ENCODE measurements at regions not wholly inside any gene's neighbourhood (a gene's known extent, or its start where the extent isn't known, plus 50 kb on each side); places are given as distances from the start of the nearest gene placed in this dataset.
A peak's percentile ranks its signal among the peaks of the same experiment; 100 is the strongest.

DNA sequence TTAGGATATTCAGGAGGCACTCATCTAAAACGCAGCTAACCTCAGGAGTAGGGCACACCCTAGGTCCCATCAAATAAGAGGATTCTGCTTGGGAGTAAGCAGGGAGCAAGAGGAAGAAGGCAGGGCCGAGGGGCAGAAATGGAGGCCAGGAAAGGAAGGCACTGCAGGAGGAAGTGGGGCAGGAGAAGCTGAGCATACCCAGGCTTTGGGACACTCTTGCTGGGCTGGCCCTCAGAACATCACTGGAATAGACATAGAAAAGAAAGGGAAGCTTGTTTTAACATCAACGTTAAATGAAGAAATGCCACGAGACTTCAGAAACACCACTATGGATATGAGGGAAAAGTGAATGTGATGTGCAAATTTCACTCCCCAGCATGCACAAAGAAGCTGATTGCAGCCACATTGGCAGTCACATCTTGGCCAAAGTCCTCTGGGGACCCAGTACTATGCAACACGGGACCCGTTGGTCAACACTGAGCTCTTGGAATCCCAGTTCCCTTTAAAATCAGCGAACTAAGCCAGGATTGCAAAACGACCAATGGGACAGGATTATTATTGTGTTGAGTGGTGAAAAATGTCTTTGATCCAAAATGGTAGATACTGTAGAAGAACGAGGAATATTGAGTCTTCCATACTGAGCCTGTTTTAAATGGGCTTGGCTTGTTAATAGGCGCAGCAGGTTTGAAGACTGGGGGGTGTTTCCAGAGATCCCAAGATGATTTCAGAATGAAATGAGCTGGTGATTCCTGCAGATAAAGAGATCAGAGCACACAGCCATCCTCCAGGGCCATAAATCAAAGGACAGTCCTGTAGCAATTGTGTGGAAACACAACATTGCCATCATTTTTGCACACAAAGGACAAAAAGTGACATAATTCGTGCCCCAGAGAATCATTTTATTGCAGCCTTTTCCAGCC, 152.4 kb downstream of the TOMM20 start (continued):
- no peak for TF ChIP-seq STAG1 (CRISPR knock-in tag; IDR thresholded peaks at IDR 0.05; ENCODE audit: borderline replicate concordance)
- TF ChIP-seq, protein P1, sequence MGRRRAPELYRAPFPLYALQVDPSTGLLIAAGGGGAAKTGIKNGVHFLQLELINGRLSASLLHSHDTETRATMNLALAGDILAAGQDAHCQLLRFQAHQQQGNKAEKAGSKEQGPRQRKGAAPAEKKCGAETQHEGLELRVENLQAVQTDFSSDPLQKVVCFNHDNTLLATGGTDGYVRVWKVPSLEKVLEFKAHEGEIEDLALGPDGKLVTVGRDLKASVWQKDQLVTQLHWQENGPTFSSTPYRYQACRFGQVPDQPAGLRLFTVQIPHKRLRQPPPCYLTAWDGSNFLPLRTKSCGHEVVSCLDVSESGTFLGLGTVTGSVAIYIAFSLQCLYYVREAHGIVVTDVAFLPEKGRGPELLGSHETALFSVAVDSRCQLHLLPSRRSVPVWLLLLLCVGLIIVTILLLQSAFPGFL (CRISPR knock-in tag; IDR thresholded peaks at IDR 0.05), result 0 out of 2 replicates have a peak, but pooled peaks have one; percentile 22
- TF ChIP-seq CBFA2T2 (conservative IDR thresholded peaks at IDR 0.05), result peak; percentile 42
- TF ChIP-seq ZNF75A (CRISPR knock-in tag; IDR thresholded peaks at IDR 0.05), result peak; percentile 52; the same call in 1 of the 2 replicates
- TF ChIP-seq, protein P2, sequence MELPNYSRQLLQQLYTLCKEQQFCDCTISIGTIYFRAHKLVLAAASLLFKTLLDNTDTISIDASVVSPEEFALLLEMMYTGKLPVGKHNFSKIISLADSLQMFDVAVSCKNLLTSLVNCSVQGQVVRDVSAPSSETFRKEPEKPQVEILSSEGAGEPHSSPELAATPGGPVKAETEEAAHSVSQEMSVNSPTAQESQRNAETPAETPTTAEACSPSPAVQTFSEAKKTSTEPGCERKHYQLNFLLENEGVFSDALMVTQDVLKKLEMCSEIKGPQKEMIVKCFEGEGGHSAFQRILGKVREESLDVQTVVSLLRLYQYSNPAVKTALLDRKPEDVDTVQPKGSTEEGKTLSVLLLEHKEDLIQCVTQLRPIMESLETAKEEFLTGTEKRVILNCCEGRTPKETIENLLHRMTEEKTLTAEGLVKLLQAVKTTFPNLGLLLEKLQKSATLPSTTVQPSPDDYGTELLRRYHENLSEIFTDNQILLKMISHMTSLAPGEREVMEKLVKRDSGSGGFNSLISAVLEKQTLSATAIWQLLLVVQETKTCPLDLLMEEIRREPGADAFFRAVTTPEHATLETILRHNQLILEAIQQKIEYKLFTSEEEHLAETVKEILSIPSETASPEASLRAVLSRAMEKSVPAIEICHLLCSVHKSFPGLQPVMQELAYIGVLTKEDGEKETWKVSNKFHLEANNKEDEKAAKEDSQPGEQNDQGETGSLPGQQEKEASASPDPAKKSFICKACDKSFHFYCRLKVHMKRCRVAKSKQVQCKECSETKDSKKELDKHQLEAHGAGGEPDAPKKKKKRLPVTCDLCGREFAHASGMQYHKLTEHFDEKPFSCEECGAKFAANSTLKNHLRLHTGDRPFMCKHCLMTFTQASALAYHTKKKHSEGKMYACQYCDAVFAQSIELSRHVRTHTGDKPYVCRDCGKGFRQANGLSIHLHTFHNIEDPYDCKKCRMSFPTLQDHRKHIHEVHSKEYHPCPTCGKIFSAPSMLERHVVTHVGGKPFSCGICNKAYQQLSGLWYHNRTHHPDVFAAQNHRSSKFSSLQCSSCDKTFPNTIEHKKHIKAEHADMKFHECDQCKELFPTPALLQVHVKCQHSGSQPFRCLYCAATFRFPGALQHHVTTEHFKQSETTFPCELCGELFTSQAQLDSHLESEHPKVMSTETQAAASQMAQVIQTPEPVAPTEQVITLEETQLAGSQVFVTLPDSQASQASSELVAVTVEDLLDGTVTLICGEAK (IDR thresholded peaks at IDR 0.05), result 0 out of 2 replicates have a peak, but pooled peaks have one; percentile 44
- TF ChIP-seq, protein P2 (CRISPR knock-in tag; IDR thresholded peaks at IDR 0.05), result no peak
- TF ChIP-seq YY1 (IDR thresholded peaks at IDR 0.05; ENCODE audit: borderline replicate concordance in 1 of 3, control insufficient read depth in 1 of 3, extremely low read depth in 1 of 3, insufficient read depth in 3 of 3, insufficient read length in 1 of 3, insufficient replicate concordance in 2 of 3, low read depth in 1 of 3, low read length in 2 of 3), result peak in 1 of 3 experiments; percentile 22
- no peak for TF ChIP-seq MAFG (tag; conservative IDR thresholded peaks at IDR 0.05)
- no peak for TF ChIP-seq RBFOX2 (IDR thresholded peaks at IDR 0.05; ENCODE audit: low read depth, low read length)
- 0 out of 4 replicates have a peak, but pooled peaks of 1 of the 2 experiments have one; percentile 4 for TF ChIP-seq TRIM24 (IDR thresholded peaks at IDR 0.05)
- peak; percentile 65; the same call in 1 of the 2 replicates for TF ChIP-seq SPI1 (IDR thresholded peaks at IDR 0.05; ENCODE audit: borderline replicate concordance, low read depth, low read length)
- TF ChIP-seq FOXK2 (conservative IDR thresholded peaks at IDR 0.05 in 1 of 2, IDR thresholded peaks at IDR 0.05 in 1 of 2; ENCODE audit: low read depth in 2 of 2), result no peak
- TF ChIP-seq, protein P3, sequence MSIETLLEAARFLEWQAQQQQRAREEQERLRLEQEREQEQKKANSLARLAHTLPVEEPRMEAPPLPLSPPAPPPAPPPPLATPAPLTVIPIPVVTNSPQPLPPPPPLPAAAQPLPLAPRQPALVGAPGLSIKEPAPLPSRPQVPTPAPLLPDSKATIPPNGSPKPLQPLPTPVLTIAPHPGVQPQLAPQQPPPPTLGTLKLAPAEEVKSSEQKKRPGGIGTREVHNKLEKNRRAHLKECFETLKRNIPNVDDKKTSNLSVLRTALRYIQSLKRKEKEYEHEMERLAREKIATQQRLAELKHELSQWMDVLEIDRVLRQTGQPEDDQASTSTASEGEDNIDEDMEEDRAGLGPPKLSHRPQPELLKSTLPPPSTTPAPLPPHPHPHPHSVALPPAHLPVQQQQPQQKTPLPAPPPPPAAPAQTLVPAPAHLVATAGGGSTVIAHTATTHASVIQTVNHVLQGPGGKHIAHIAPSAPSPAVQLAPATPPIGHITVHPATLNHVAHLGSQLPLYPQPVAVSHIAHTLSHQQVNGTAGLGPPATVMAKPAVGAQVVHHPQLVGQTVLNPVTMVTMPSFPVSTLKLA (conservative IDR thresholded peaks at IDR 0.05), result 0 out of 4 replicates have a peak, but pooled peaks of 1 of the 2 experiments have one; percentile 22

Measured in K562 (cell line).